D721Med (cell line): ENCODE measurements at regions not wholly inside any gene's neighbourhood (a gene's known extent, or its start where the extent isn't known, plus 50 kb on each side); places are given as distances from the start of the nearest gene placed in this dataset.

Experiments
- DNase-seq: peaks from one replicate; pipeline ENCODE4 v3.0.0; 2011; ENCODE audit warnings: low spot score; ENCODE audit not compliant: insufficient read length
- FAIRE-seq: peaks from 2 replicates; lab custom pipeline; 2011; peaks lifted over from hg19 to GRCh38; lab: Jason Lieb, UNC
- TF ChIP-seq, protein P1 (sequence below): IDR thresholded peaks from 2 replicates; pipeline ENCODE4 v1.5.1; 2012; ENCODE audit warnings: mild to moderate bottlenecking, control low read depth; ENCODE audit not compliant: insufficient read depth; ENCODE audit errors: missing control alignments

GRCh38 chr3:39590806-39591205 lies 123.3 kb downstream of the MOBP start:
- FAIRE-seq (no peak), DNase-seq (no peak)
- TF ChIP-seq, protein P1, sequence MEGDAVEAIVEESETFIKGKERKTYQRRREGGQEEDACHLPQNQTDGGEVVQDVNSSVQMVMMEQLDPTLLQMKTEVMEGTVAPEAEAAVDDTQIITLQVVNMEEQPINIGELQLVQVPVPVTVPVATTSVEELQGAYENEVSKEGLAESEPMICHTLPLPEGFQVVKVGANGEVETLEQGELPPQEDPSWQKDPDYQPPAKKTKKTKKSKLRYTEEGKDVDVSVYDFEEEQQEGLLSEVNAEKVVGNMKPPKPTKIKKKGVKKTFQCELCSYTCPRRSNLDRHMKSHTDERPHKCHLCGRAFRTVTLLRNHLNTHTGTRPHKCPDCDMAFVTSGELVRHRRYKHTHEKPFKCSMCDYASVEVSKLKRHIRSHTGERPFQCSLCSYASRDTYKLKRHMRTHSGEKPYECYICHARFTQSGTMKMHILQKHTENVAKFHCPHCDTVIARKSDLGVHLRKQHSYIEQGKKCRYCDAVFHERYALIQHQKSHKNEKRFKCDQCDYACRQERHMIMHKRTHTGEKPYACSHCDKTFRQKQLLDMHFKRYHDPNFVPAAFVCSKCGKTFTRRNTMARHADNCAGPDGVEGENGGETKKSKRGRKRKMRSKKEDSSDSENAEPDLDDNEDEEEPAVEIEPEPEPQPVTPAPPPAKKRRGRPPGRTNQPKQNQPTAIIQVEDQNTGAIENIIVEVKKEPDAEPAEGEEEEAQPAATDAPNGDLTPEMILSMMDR: no peak

- FAIRE-seq (no peak), DNase-seq (no peak)
- TF ChIP-seq, protein P1: no peak
These were observed 125.0 kb downstream of the MOBP start for GRCh38 chr3:39592311-39593050.

GRCh38 chr3:39593341-39593740 lies 125.9 kb downstream of the MOBP start:
- TF ChIP-seq, protein P1: no peak
- no peak for DNase-seq
- FAIRE-seq: no peak

- TF ChIP-seq, protein P1: no peak
- FAIRE-seq (no peak), DNase-seq (no peak)
These were observed 133.8 kb downstream of the MOBP start for GRCh38 chr3:39601241-39601640.

- no peak for DNase-seq
- FAIRE-seq: no peak
- TF ChIP-seq, protein P1: no peak
These were observed 138.4 kb downstream of the MOBP start for GRCh38 chr3:39605837-39606236.

- no peak for FAIRE-seq
- TF ChIP-seq, protein P1: no peak
- no peak for DNase-seq
These were observed 158.7 kb downstream of the MOBP start for GRCh38 chr3:39626198-39626597.

GRCh38 chr3:39631136-39631535 lies 163.7 kb downstream of the MOBP start:
- no peak for FAIRE-seq
- TF ChIP-seq, protein P1: no peak
- no peak for DNase-seq
